Heart left ventricle (tissue), 16 donors: ENCODE measurements at regions not wholly inside any gene's neighbourhood (a gene's known extent, or its start where the extent isn't known, plus 50 kb on each side); places are given as distances from the start of the nearest gene placed in this dataset.

Source experiments
- ATAC-seq, 4 donors: fragments of 200-7000 bp; cut with Tn5 transposase; one replicate each; pipeline ENCODE4 v1.9.1; 2020 to 2022; ENCODE audit warnings: moderate library complexity in 4 of 4, mild to moderate bottlenecking in 3 of 4, moderate number of reproducible peaks in 1 of 4
- DNase-seq, 5 donors: peaks; one replicate each; pipeline ENCODE4 v3.0.0-alpha.2; 2020
- H3K27ac ChIP-seq, 12 donors: fragments of 200-600 bp; sonication (generic) in 4 of 12; one replicate each; pipeline versions ENCODE4 v1.5.0 to v1.8.0; 2016 to 2022; ENCODE audit warnings: mild to moderate bottlenecking in 2 of 12
- H3K27me3 ChIP-seq, 9 donors: fragments of 200-600 bp; sonication (generic) in 2 of 9; one replicate each; pipeline versions ENCODE4 v1.5.1 to v1.8.0; 2016 to 2022; ENCODE audit warnings: mild to moderate bottlenecking in 3 of 9
- H3K36me3 ChIP-seq, 9 donors: fragments of 200-600 bp; sonication (generic) in 2 of 9; one replicate each; pipeline versions ENCODE4 v1.5.0 to v1.8.0; 2018 to 2022; ENCODE audit warnings: mild to moderate bottlenecking in 2 of 9
- H3K4me1 ChIP-seq, 12 donors: fragments of 200-600 bp; sonication (generic) in 4 of 12; one replicate each; pipeline versions ENCODE4 v1.5.0 to v1.8.0; 2016 to 2022; ENCODE audit warnings: mild to moderate bottlenecking in 3 of 12
- H3K4me3 ChIP-seq, 12 donors: fragments of 200-600 bp; sonication (generic) in 4 of 12; one replicate each; pipeline versions ENCODE4 v1.5.0 to v1.8.0; 2017 to 2022; ENCODE audit warnings: mild to moderate bottlenecking in 9 of 12, moderate library complexity in 4 of 12
- H3K9me3 ChIP-seq, 12 donors: fragments of 200-600 bp; sonication (generic) in 4 of 12; one replicate each; pipeline versions ENCODE4 v1.5.0 to v1.8.0; 2016 to 2022; ENCODE audit warnings: mild to moderate bottlenecking in 1 of 12
- POLR2A ChIP-seq, 2 donors: fragments of 450-650 bp; IDR thresholded peaks; one replicate each; pipeline ENCODE4 v1.6.1; 2017; ENCODE audit warnings: antibody characterized with exemption in 2 of 2, mild to moderate bottlenecking in 2 of 2, moderate library complexity in 2 of 2
- WGBS, 4 donors: extraction: QIAGEN DNeasy Blood & Tissue Kit in 2 of 4; methylation state at CpG; one replicate each; pipeline versions ENCODE4 v1.1.5 to v1.1.7; 2013 to 2018; 5-methylcytosine and 5-hydroxymethylcytosine counted together
- intact Hi-C, 10 donors: fragments of 100-400 bp; cut with DNase I; formaldehyde crosslinking; loops; one replicate each; pipeline versions ENCODE4 v1.11.1 to v1.14.2; 2022
- TF ChIP-seq, protein P1 (sequence below), 12 donors: fragments of 200-600 bp; sonication (generic) in 4 of 12; IDR thresholded peaks; one replicate each; pipeline versions ENCODE4 v1.5.0 to v1.8.0; 2018 to 2022; ENCODE audit warnings: antibody characterized with exemption in 12 of 12, mild to moderate bottlenecking in 5 of 12
- donor health status: ischemic (EF 13 %, LVEDD 7.1; RV severe dilation, severe dysfunction).
- donor health status: healthy with polysubstance abuse.
- donor health status: DM: no; HTN: yes; CAD: no.
- donor health status: DM: no; HTN: no; CAD: no.
- donor health status: ischemic (EF 25% LVEDD 6.9; RV normal size, moderate dysfunction).
- donor health status: ischemic (EF 25% LVEDD 5.7; RV mildly dilated, moderate dysfunction).
- donor health status: healthy.
- donor health status: DM: yes; HTN: yes; CAD: no.
- donor health status: ischemic (EF 35%, LVEDD 5.7; RV mildly dilated, moderate dysfunction).
- donor health status: nonischemic (EF 11% LVEDD 7.7; RV severe dilation, severe dysfunction).
- donor health status: DM: yes; HTN: yes; CAD: no.
- donor health status: PGD.
- donor health status: ischemic (EF 29% LVEDD 5.4; RV normal size, mild dysfunction).
- donor health status: nonischemic (EF 23%, LVEDD 6.1; RV moderate dilation, normal function).

GRCh38 chr1:56025942-56026341 is 553.4 kb downstream of the PLPP3 start:
- Histone ChIP-seq H3K36me3 (no peaks in the 10 kb centered on the region), H3K4me1 (no peaks in the 10 kb centered on the region), H3K27me3 (no peaks in the 10 kb centered on the region), H3K27ac (no peak overlapping the region), H3K4me3 (no peak overlapping the region), H3K9me3 (no peaks in the 10 kb centered on the region)
- DNase-seq (no peak), ATAC-seq (no peak)
- 91 to 96% (median 95%) methylated on average over 3 of the region's 3 CpGs for WGBS, 4 donors
- intact Hi-C loops, result no loop called here
- no peak for TF ChIP-seq POLR2A (IDR thresholded peaks at IDR 0.05)
- TF ChIP-seq, protein P1, sequence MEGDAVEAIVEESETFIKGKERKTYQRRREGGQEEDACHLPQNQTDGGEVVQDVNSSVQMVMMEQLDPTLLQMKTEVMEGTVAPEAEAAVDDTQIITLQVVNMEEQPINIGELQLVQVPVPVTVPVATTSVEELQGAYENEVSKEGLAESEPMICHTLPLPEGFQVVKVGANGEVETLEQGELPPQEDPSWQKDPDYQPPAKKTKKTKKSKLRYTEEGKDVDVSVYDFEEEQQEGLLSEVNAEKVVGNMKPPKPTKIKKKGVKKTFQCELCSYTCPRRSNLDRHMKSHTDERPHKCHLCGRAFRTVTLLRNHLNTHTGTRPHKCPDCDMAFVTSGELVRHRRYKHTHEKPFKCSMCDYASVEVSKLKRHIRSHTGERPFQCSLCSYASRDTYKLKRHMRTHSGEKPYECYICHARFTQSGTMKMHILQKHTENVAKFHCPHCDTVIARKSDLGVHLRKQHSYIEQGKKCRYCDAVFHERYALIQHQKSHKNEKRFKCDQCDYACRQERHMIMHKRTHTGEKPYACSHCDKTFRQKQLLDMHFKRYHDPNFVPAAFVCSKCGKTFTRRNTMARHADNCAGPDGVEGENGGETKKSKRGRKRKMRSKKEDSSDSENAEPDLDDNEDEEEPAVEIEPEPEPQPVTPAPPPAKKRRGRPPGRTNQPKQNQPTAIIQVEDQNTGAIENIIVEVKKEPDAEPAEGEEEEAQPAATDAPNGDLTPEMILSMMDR (IDR thresholded peaks at IDR 0.05), result no peak

DNA sequence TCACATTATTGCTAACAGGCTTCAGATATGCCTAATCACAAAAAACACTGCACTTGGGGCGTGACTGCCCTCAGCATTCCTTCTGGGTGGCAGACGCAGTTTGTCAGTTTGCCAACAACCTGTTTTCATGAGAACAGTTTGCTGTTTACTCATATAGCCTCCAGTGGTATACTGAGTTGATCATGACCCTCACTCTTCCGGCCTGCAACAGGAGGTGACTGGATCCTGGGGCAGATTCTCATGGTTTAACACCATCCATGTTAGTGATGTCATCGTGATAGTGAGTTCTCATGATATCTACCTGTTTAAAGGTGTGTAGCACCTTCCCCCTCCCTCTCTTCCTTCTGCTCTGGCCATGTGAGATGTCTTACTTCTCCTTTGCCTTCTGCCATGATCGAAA is 555.2 kb downstream of the PLPP3 start:
- intact Hi-C loops, result no loop called here
- Histone ChIP-seq H3K9me3 (no peaks in the 10 kb centered on the region), H3K27ac (no peak overlapping the region), H3K4me1 (no peaks in the 10 kb centered on the region), H3K4me3 (no peak overlapping the region), H3K36me3 (no peaks in the 10 kb centered on the region), H3K27me3 (no peaks in the 10 kb centered on the region)
- 91 to 94% (median 94%) methylated on average over 5 of the region's 5 CpGs for WGBS, 4 donors
- ATAC-seq, result no peak
- no peak for TF ChIP-seq POLR2A (IDR thresholded peaks at IDR 0.05)
- TF ChIP-seq, protein P1 (IDR thresholded peaks at IDR 0.05), result no peak
- no peak for DNase-seq

DNA sequence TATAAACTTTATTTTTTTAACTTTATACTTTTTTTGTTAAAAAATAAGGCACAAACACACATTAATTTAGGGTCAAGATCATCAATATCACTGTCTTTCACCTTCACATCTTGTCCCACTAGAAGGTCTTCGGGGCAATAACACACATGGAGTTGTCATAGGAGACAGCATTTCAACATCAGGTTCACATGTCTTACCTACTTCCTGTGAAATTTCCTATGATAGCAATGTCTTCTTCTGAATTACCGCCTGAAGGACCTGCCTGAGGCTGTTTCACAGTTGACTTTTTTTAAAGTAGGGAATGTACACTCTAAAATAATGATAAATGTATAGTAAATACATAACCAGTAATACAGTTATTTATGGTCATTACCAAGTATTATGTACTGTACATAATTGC is 559.4 kb downstream of the PLPP3 start:
- Histone ChIP-seq H3K27me3 (no peaks in the 10 kb centered on the region), H3K4me3 (no peak overlapping the region), H3K9me3 (peaks cover 0 to 8% (median 3%) of the 10 kb centered on the region in 12 donors), H3K27ac (no peak overlapping the region), H3K4me1 (no peaks in the 10 kb centered on the region), H3K36me3 (no peaks in the 10 kb centered on the region)
- ATAC-seq (no peak), DNase-seq (no peak)
- no peak for TF ChIP-seq POLR2A (IDR thresholded peaks at IDR 0.05)
- TF ChIP-seq, protein P1 (IDR thresholded peaks at IDR 0.05), result no peak
- 92 to 95% (median 94%) methylated on average over 2 of the region's 2 CpGs for WGBS, 4 donors
- intact Hi-C loops, result no loop called here

GRCh38 chr1:56019472-56019871 is 559.9 kb downstream of the PLPP3 start:
- DNase-seq, result no peak

More at GRCh38 chr1:56019472-56019871, 559.9 kb downstream of the PLPP3 start:
- Histone ChIP-seq H3K27me3 (no peaks in the 10 kb centered on the region), H3K27ac (no peak overlapping the region), H3K4me1 (no peaks in the 10 kb centered on the region), H3K4me3 (no peak overlapping the region), H3K36me3 (no peaks in the 10 kb centered on the region), H3K9me3 (peaks cover 0 to 12% (median 6%) of the 10 kb centered on the region in 12 donors)
- intact Hi-C loops, result no loop called here
- no peak for TF ChIP-seq POLR2A (IDR thresholded peaks at IDR 0.05)
- TF ChIP-seq, protein P1 (IDR thresholded peaks at IDR 0.05), result no peak
- no peak for ATAC-seq
